ENCODE measurements at regions not wholly inside any gene's neighbourhood (a gene's known extent, or its start where the extent isn't known, plus 50 kb on each side); places are given as distances from the start of the nearest gene placed in this dataset.

- no peak for ATAC-seq
- TF ChIP-seq BACH2 (CRISPR knock-in tag; IDR thresholded peaks at IDR 0.05; ENCODE audit: borderline replicate concordance) (no peak), CSRNP3 (CRISPR knock-in tag; IDR thresholded peaks at IDR 0.05) (no peak), OSR1 (CRISPR knock-in tag; IDR thresholded peaks at IDR 0.05) (no peak), CREB5 (CRISPR knock-in tag; IDR thresholded peaks at IDR 0.05; ENCODE audit: low read depth) (no peak), ESRRG (CRISPR knock-in tag; IDR thresholded peaks at IDR 0.05) (no peak), GLIS3 (CRISPR knock-in tag; IDR thresholded peaks at IDR 0.05) (no peak), ISL1 (CRISPR knock-in tag; IDR thresholded peaks at IDR 0.05) (no peak), ZFP30 (CRISPR knock-in tag; IDR thresholded peaks at IDR 0.05) (no peak), ZC3H10 (CRISPR knock-in tag; IDR thresholded peaks at IDR 0.05) (no peak), ARNTL (CRISPR knock-in tag; IDR thresholded peaks at IDR 0.05; ENCODE audit: borderline replicate concordance, low read depth) (no peak), SNAI2 (CRISPR knock-in tag; IDR thresholded peaks at IDR 0.05) (no peak), ZNF70 (CRISPR knock-in tag; IDR thresholded peaks at IDR 0.05) (no peak), CSDC2 (CRISPR knock-in tag; IDR thresholded peaks at IDR 0.05) (no peak), RARB (CRISPR knock-in tag; IDR thresholded peaks at IDR 0.05) (no peak), TOX (CRISPR knock-in tag; IDR thresholded peaks at IDR 0.05; ENCODE audit: borderline replicate concordance) (no peak), ZNF8 (CRISPR knock-in tag; IDR thresholded peaks at IDR 0.05) (no peak), ZNF565 (CRISPR knock-in tag; conservative IDR thresholded peaks at IDR 0.05; ENCODE audit: low read depth) (no peak)
- TF ChIP-seq, protein P1, sequence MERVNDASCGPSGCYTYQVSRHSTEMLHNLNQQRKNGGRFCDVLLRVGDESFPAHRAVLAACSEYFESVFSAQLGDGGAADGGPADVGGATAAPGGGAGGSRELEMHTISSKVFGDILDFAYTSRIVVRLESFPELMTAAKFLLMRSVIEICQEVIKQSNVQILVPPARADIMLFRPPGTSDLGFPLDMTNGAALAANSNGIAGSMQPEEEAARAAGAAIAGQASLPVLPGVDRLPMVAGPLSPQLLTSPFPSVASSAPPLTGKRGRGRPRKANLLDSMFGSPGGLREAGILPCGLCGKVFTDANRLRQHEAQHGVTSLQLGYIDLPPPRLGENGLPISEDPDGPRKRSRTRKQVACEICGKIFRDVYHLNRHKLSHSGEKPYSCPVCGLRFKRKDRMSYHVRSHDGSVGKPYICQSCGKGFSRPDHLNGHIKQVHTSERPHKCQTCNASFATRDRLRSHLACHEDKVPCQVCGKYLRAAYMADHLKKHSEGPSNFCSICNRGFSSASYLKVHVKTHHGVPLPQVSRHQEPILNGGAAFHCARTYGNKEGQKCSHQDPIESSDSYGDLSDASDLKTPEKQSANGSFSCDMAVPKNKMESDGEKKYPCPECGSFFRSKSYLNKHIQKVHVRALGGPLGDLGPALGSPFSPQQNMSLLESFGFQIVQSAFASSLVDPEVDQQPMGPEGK (CRISPR knock-in tag; IDR thresholded peaks at IDR 0.05; ENCODE audit: borderline replicate concordance), result no peak
Measured at GRCh38 chr12:111228916-111229666, 139.8 kb downstream of the PHETA1 start.

DNA sequence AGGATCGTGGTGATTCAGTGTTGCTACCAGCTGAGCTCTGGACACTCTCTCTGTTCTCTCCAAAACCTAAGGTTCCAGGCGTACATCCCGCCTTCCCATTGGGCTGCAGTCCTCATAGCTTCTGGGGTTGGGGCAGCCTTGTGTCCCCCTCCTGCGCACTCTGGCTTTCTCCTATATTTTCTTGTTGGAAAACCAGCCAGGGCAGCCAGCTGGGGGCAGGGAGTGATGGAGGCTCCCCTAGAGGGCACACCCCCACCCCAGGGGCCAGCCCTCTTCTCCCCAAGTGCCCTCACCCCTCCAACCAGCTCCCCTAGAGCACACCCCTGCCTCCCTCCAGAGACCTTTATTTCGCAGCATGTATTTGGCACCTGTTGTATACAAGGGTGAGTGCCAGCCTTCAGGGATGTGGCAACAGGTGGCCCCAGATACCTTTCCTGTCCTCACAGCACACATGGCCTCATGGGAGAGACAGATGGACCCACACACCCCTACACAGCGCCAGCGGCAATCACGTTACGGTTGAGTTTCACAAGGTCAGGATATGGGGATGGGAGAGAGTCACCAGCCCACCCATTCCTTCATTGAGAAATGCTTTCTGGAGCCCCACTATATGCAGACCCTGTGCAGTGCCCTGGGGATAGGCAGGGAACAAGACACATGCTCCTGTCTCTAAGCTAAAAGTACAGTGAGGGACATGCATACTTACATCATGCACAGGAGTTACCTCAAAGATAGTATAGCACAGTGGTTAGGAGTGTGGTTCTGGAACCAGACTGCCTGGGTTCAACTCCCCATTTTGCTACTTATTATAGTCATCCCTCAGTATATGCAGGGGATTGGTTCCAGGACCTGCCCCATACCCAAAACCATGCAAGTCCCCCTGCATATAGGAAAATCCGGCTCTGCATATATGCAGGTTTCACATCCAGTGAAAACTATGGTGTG is 141.1 kb downstream of the PHETA1 start:
- TF ChIP-seq ZNF8 (CRISPR knock-in tag; IDR thresholded peaks at IDR 0.05) (no peak), OSR1 (CRISPR knock-in tag; IDR thresholded peaks at IDR 0.05) (no peak), PPARA (CRISPR knock-in tag; IDR thresholded peaks at IDR 0.05; ENCODE audit: borderline replicate concordance) (no peak), BACH2 (CRISPR knock-in tag; IDR thresholded peaks at IDR 0.05; ENCODE audit: borderline replicate concordance) (no peak), GLIS3 (CRISPR knock-in tag; IDR thresholded peaks at IDR 0.05) (no peak), ARNTL (CRISPR knock-in tag; IDR thresholded peaks at IDR 0.05; ENCODE audit: borderline replicate concordance, low read depth) (no peak), ISL1 (CRISPR knock-in tag; IDR thresholded peaks at IDR 0.05) (no peak), TOX (CRISPR knock-in tag; IDR thresholded peaks at IDR 0.05; ENCODE audit: borderline replicate concordance) (no peak), ZFP3 (CRISPR knock-in tag; IDR thresholded peaks at IDR 0.05) (no peak), RARB (CRISPR knock-in tag; IDR thresholded peaks at IDR 0.05) (no peak), ESRRG (CRISPR knock-in tag; IDR thresholded peaks at IDR 0.05) (no peak), TCF4 (CRISPR knock-in tag; IDR thresholded peaks at IDR 0.05; ENCODE audit: borderline replicate concordance) (no peak), CSDC2 (CRISPR knock-in tag; IDR thresholded peaks at IDR 0.05) (no peak), ZC3H10 (CRISPR knock-in tag; IDR thresholded peaks at IDR 0.05) (no peak)
- TF ChIP-seq, protein P2, sequence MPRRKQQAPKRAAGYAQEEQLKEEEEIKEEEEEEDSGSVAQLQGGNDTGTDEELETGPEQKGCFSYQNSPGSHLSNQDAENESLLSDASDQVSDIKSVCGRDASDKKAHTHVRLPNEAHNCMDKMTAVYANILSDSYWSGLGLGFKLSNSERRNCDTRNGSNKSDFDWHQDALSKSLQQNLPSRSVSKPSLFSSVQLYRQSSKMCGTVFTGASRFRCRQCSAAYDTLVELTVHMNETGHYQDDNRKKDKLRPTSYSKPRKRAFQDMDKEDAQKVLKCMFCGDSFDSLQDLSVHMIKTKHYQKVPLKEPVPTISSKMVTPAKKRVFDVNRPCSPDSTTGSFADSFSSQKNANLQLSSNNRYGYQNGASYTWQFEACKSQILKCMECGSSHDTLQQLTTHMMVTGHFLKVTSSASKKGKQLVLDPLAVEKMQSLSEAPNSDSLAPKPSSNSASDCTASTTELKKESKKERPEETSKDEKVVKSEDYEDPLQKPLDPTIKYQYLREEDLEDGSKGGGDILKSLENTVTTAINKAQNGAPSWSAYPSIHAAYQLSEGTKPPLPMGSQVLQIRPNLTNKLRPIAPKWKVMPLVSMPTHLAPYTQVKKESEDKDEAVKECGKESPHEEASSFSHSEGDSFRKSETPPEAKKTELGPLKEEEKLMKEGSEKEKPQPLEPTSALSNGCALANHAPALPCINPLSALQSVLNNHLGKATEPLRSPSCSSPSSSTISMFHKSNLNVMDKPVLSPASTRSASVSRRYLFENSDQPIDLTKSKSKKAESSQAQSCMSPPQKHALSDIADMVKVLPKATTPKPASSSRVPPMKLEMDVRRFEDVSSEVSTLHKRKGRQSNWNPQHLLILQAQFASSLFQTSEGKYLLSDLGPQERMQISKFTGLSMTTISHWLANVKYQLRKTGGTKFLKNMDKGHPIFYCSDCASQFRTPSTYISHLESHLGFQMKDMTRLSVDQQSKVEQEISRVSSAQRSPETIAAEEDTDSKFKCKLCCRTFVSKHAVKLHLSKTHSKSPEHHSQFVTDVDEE (CRISPR knock-in tag; IDR thresholded peaks at IDR 0.05), result no peak
- TF ChIP-seq, protein P1 (CRISPR knock-in tag; IDR thresholded peaks at IDR 0.05; ENCODE audit: borderline replicate concordance), result no peak
- ATAC-seq, result no peak
